EL (cell line): ENCODE measurements at regions not wholly inside any gene's neighbourhood (a gene's known extent, or its start where the extent isn't known, plus 50 kb on each side); places are given as distances from the start of the nearest gene placed in this dataset.
A peak's percentile ranks its signal among the peaks of the same experiment; 100 is the strongest.

Experiments used
- DNase-seq: peaks from one replicate; pipeline ENCODE4 v3.0.0-alpha.2; 2016

GRCh38 chr4:27272217-27272616 is 411.6 kb downstream of the STIM2 start:
- DNase-seq = no peak

DNA sequence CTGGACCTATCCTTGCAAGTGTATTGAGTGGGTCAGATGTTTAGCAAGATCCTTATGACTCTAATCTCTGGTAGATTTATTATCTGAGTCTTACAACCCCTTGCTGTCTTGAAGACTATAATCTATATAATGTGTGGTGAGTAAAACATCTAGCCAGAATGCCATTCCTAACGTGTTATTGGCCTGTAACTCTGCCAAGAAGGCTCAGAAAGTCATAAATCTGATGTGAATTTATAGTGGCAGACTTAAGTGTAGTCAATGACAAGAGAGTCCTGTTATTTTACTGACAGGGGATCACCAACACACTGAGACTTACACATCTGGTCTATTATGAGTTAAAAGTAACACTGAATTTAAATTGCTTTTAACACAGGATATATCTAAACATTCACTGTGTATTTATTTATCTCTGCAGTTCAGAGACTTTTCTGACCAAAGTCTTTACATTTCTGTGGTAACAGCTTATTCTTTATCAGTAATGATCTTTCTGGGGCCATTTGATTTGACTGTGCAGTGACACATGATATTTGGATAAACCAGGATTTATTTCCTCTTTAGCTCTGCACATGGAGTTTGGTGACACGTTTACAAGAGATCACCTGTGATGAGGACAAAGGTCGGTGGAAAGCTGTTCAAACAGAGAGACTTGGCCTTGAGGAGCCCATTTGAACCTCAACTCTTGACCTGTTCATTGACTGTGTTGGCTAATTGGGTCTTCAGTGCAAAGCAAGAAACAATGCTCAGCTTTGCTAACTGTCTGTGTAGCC is 415.8 kb downstream of the STIM2 start:
- DNase-seq = peak; percentile 38

GRCh38 chr4:27278615-27279375 is 418.2 kb downstream of the STIM2 start:
- DNase-seq = peak; percentile 47

- no peak for DNase-seq
These were observed 427.9 kb downstream of the STIM2 start for GRCh38 chr4:27288496-27288895.

- no peak for DNase-seq
These were observed 429.1 kb downstream of the STIM2 start for GRCh38 chr4:27289704-27290103.

- no peak for DNase-seq
These were observed 433.2 kb downstream of the STIM2 start for GRCh38 chr4:27293831-27294230.

DNA sequence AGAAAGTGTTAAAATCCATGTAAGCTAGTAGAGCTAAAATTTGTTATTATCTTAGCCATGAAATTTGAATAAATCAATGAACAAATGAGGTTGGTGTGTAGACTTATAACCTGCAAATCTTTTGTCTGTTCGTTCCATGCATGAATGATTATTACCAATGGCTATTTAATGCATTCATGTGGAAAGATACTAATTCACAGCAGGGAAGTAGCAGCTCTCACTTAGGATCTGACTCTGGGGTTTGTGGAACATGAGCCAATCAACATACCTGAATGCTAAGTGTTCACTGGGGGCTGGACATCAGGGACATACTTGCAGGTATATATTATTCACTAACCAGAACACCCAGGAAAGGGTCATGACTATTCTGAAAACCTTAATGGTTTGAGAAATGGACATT is 444.1 kb downstream of the STIM2 start:
- DNase-seq = no peak

DNA sequence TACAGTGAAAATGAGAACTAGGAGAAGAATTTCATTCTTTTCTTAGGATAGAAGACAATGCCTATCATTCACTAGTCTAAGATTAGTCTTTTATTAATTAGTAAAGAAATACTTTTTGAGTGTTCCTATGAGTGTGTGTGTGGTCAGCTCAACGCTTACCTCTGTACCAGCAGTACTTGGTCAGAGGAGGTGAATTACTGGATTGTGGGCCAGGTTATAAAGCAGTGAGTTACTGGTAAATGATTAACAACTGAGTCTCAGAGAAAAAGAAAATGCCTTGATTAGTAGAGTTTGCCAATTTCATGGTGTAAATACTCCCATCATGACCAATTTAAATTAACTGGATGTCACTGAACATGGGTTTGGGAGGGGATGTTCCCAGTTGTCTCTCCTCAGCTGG is 444.6 kb downstream of the STIM2 start:
- no peak for DNase-seq

DNA sequence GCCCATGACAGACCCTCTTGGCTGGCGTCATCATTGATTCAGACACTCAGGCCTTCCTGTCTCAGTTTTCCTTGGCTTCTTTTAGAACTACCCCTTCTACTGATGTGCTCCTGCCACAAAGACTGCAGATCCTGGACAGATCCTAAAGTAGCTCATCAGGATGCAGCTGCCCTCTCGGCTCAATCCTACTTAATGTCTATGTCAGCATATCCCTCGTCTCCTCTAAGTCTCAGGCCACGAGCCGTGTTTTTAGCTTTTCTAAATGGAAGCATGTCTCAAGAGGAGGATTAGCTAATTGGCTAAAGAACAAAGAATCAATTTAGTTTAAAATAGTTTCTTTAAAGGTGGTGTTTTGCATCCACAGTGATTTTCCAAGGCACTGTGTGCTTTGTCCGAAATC is 447.7 kb downstream of the STIM2 start:
- DNase-seq = no peak

- no peak for DNase-seq
These were observed 455.0 kb downstream of the STIM2 start for GRCh38 chr4:27315625-27316024.

DNA sequence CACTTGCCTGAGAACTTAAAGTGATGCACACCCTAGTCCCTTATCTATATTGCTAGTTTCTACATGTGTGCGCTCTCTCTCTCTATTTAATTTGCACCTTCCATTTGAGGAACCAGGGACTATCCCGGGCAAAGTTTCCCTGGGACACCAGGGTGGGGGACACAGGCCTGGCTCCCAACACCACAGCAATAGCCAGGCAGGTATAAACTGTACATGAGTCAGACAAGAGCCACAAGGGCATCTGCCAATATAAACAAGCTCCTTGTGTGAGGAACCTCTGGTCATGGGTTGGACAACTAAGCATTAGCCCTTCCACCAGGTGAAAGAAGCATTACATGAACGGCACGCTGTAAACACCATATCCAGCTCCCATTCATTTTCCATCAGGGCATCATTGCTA is 455.5 kb downstream of the STIM2 start:
- no peak for DNase-seq

DNA sequence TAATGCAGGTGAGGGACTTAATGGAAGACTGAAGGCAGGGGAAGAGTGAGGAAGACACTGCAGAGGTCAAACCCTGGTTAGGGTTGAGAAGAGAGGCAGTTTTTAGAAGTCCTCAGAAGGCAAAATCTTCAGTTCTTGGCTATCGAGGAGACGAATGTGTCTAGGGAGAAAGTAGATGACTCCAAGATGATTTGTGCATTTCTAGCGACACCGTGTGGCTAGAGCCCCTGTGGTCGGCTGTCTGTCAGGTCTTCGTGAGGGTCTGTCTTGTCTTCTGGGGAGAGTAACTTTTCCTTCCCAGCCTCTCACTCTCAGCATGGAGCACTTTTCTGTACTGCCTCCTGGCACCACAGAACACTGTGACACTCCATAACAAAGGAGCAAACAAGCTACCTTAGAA is 458.1 kb downstream of the STIM2 start:
- peak; percentile 63 for DNase-seq

- no peak for DNase-seq
These were observed 466.4 kb downstream of the STIM2 start for GRCh38 chr4:27326991-27327390.

DNA sequence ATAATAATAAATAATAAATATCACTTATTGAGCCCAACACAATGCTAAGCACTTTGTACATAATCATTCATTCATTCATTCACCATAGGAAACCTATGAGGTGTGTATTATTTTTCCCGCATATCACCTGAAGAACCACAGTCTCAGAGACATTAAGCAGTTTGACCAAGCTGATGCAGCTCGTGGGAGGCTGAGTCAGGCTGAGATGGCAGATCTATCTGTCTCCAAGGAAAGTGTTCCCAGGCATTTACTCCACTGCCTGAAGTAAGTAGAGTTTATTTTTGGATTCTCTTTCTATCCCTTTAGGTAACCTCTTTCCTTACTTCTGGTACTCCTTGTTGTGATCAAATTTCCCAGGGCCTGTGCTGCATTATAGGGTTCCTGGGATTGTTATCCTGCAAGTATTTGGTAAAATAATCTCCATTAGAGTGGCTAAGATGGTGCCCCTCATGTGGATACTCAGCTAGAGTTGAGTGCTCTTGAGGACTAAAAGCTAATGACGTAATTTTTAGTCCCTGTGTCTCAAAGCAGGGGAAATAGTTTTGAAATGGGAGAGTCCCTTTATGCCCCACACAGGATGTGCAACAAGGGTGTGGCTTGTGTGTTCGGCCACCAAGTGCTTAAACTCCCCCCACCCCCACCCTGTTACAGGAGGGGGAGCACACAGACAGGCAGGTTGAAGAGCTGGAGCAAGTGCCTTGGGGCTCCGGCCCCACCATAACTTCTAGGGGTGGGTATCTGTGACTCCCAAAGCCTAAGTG is 467.0 kb downstream of the STIM2 start:
- DNase-seq = no peak

DNA sequence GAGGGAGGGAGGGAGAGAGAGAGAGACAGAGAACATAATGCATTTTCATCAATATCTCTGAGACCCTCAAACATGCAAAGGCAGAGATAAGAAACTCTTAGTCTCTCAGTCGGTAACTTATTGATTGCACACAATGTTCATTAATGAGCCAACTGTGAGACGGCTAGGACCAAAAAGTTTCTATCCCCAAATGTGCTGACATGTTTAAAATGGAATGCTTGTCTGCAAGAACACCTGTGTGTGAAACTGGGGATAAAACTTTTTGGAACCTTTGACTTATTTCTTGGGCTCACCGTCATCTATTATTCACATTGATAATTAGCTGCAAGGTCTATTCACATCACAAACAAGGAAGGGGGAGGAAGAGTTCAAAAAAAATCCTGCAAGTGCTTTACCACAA is 477.9 kb downstream of the STIM2 start:
- DNase-seq = no peak

GRCh38 chr4:27343411-27343810 is 482.8 kb downstream of the STIM2 start:
- DNase-seq = no peak

GRCh38 chr4:27350161-27350560 is 489.5 kb downstream of the STIM2 start:
- DNase-seq = peak; percentile 55

GRCh38 chr4:27357283-27357682 is 496.6 kb downstream of the STIM2 start:
- DNase-seq = peak; percentile 20

GRCh38 chr4:27358269-27358668 is 497.6 kb downstream of the STIM2 start:
- DNase-seq = no peak

DNA sequence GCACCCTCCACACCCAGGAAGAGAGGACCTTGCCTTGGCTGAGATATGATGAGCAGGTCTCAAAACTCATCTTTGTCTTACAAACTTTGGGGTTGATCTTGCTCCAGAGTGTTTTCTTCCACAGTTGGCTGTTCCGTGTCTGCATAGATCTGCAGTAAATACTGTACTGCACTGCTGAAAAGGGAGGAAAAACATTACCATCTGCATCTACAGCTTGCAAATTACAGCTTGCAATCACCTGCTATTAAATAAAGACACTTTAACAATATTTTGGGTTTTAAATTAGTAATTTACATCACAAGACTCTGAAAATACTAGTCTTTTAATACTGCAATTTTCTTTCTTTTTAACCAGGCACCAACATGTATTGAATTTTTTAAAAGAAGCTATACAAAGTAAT is 499.5 kb downstream of the STIM2 start:
- no peak for DNase-seq

GRCh38 chr4:27360790-27361267 is 500.2 kb downstream of the STIM2 start:
- DNase-seq = peak; percentile 83

GRCh38 chr4:27364509-27364908 is 503.9 kb downstream of the STIM2 start:
- DNase-seq = no peak

DNA sequence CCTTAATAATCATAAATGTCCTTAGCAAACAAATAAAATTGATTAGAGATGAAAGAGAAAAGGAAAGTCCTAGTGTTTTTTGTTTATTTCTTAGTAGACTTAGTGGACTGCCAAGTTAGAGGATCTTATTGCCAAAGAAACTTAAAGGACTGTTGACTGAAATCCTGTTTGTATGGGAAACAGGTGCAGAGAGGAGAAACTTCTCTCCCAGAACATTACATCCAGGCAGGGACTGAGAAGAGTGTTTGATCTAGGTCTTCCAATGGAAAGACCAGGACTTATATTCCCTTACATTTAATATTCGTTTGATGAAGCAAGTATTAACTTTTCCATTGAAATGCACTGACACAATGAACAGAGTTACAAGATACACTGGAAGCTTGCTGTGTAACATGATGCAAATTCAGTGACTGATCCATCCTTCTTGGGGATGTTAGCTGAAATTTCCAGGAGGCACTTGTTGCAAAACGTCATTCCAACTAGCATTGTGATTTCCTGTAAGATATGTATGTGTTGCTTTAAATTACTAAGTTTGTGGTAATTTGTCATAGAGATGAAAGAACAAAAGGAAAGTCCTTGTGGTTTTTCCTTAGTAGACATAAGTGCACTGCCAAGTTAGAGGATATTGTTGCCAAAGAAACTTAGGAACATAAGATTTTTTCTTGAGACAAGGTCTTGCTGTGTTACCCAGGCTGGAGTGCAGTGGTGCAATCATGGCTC is 505.6 kb downstream of the STIM2 start:
- DNase-seq = peak; percentile 50
